Hepatocyte (in vitro differentiated cells): ENCODE measurements at regions not wholly inside any gene's neighbourhood (a gene's known extent, or its start where the extent isn't known, plus 50 kb on each side); places are given as distances from the start of the nearest gene placed in this dataset.

Experiments used
- DNase-seq: peaks from one replicate; pipeline ENCODE4 v3.0.0-alpha.2; 2016; ENCODE audit warnings: low spot score
- H2AFZ ChIP-seq: fragments of 200-600 bp; sonication (generic); 2 replicates; pipeline ENCODE4 v1.6.0; 2016; ENCODE audit warnings: antibody characterized with exemption, mild to moderate bottlenecking
- H3K27ac ChIP-seq: fragments of 200-600 bp; sonication (generic); 2 replicates; pipeline ENCODE4 v1.5.1; 2016; ENCODE audit warnings: mild to moderate bottlenecking
- H3K27me3 ChIP-seq: fragments of 200-600 bp; sonication (generic); 2 replicates; pipeline ENCODE4 v1.6.1; 2016
- H3K36me3 ChIP-seq: fragments of 200-600 bp; sonication (generic); replicated peaks from 2 replicates; pipeline ENCODE4 v1.5.1; 2016; ENCODE audit warnings: low read depth; ENCODE audit not compliant: insufficient read depth
- H3K4me1 ChIP-seq: fragments of 200-600 bp; sonication (generic); 2 replicates; pipeline ENCODE4 v1.5.1; 2016; ENCODE audit warnings: mild to moderate bottlenecking, moderate library complexity; ENCODE audit not compliant: insufficient read depth
- H3K4me2 ChIP-seq: fragments of 200-600 bp; sonication (generic); 2 replicates; pipeline ENCODE4 v1.6.0; 2016
- H3K4me3 ChIP-seq: fragments of 200-600 bp; sonication (generic); 2 replicates; pipeline ENCODE4 v1.5.1; 2016; ENCODE audit warnings: mild to moderate bottlenecking
- H3K79me2 ChIP-seq: fragments of 200-600 bp; sonication (generic); 2 replicates; pipeline ENCODE4 v1.6.0; 2017; ENCODE audit warnings: mild to moderate bottlenecking
- H3K9me2 ChIP-seq: fragments of 200-600 bp; sonication (generic); replicated peaks from 2 replicates; pipeline ENCODE4 v1.6.0; 2017; ENCODE audit warnings: mild to moderate bottlenecking; ENCODE audit not compliant: insufficient read depth
- H3K9me3 ChIP-seq: fragments of 200-600 bp; sonication (generic); 2 replicates; pipeline ENCODE4 v1.5.1; 2016; ENCODE audit warnings: low read depth, mild to moderate bottlenecking
- H4K20me1 ChIP-seq: fragments of 200-600 bp; sonication (generic); 2 replicates; pipeline ENCODE4 v1.6.0; 2016; ENCODE audit warnings: mild to moderate bottlenecking; ENCODE audit not compliant: insufficient read depth, poor library complexity, severe bottlenecking
- CTCF ChIP-seq: fragments of 200-600 bp; sonication (generic); IDR thresholded peaks from 2 replicates; pipeline ENCODE4 v1.5.1; 2016; ENCODE audit warnings: antibody characterized with exemption, mild to moderate bottlenecking; ENCODE audit not compliant: poor library complexity
- EZH2 ChIP-seq: fragments of 200-600 bp; sonication (generic); IDR thresholded peaks from 2 replicates; pipeline ENCODE4 v1.6.1; 2016; ENCODE audit warnings: antibody characterized with exemption, mild to moderate bottlenecking, borderline replicate concordance
- EZH2phosphoT487 ChIP-seq: fragments of 200-600 bp; sonication (generic); IDR thresholded peaks from one replicate; pipeline ENCODE4 v1.6.1; 2018; ENCODE audit warnings: antibody characterized with exemption, mild to moderate bottlenecking, low read depth, moderate library complexity; ENCODE audit not compliant: unreplicated experiment, severe bottlenecking
- WGBS: methylation state at CpG from one replicate; pipeline ENCODE4 v1.1.6; 2016; ENCODE audit warnings: low lambda C conversion rate; ENCODE audit errors: missing lambda C conversion rate; 5-methylcytosine and 5-hydroxymethylcytosine counted together

DNA sequence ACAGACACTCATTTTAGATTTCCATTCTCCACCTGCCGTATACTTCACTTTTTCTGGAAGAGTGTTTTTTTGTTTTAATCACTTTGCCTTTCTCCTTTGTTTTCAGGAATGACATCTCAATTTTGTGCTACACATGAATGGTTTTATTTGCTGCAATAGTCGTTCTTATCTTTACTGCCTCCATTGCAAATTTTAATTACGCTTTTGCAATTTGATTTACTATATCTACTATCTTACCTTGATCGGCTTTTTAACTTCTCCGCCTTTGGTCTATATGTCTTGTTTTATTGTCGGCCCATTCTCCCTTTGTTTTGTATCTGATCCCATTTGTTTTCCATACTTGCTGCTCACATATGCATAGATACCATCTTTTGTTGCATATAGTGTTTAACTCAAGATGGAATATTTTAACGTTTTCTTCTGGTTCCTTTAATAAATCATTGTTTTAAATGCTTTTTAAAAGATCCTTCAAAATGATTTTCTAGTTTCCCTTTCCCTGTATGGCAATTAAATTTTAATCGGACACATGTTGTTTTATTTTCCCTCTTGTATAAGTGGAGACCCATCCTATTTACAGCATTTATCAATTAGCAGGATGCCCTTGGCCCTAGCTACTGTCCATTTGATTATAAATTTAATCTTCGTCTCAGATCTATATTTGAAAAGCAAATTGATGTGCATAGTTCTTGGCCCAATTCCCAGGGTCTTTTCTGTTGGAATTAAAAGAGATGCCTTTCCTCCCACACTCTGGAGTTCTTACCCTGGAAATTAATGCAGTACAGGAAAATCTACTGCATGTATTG is 97.2 kb upstream of the CNTN4 start:
- Histone ChIP-seq H3K36me3 (no peaks in the 10 kb centered on the region), H3K4me1 (no peaks in the 10 kb centered on the region), H3K27me3 (no peaks in the 10 kb centered on the region), H3K27ac (no peak overlapping the region), H4K20me1 (no peaks in the 10 kb centered on the region), H2AFZ (no peak overlapping the region), H3K4me2 (no peak overlapping the region), H3K9me3 (no peaks in the 10 kb centered on the region), H3K79me2 (no peaks in the 10 kb centered on the region), H3K4me3 (no peak overlapping the region), H3K9me2 (no peaks in the 10 kb centered on the region)
- WGBS = 74% methylated on average over 9 of the region's 9 CpGs
- no peak for DNase-seq
- TF ChIP-seq CTCF = no peak
- no peak for TF ChIP-seq EZH2
- no peak for TF ChIP-seq EZH2phosphoT487

DNA sequence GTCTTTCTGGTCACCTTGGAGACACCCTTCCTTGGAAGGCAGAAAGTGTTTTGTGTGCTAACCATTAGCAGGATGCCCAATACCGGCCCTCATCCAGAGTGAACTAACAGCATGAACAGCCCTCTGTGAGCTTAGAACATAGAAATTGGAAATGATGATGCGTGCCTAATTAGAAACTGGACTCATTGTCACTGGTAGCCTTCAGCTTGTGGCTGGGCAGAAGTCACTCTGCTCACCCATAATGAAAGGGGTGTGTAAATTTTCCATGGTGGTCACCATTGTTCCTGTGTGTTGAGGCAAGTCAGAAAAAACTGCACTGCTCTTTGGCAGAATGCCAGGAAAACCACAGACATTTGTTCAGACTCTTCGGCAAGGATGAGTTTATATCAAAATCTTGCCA is 74.7 kb upstream of the CNTN4 start:
- TF ChIP-seq EZH2 (no peak), CTCF (no peak), EZH2phosphoT487 (no peak)

DNA sequence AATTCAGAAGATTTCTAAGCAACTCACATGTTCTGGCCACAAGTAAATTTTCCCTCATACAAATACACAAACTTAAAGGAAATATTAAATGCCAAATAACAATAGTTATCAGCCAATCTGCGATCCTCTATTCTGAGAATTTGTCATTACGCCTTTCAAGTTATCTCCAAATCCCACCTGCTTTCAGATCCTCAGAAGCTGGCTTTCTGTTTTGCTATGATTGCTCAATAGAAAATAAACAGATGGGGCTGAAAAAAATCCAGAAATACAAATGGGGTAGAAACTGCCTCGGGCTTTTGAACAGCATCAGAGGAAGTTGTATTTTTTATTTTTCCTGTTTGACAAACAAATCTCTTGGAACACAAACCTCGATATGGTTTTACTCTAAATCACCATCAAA is 74.0 kb upstream of the CNTN4 start:
- TF ChIP-seq CTCF = no peak
- no peak for TF ChIP-seq EZH2
- no peak for TF ChIP-seq EZH2phosphoT487
- H3K9me2 ChIP-seq = no peaks in the 10 kb centered on the region
- H4K20me1 ChIP-seq = no peaks in the 10 kb centered on the region
- DNase-seq = no peak
- H3K36me3 ChIP-seq = no peaks in the 10 kb centered on the region
- WGBS = 72% methylated on average over 4 of the region's 4 CpGs
- H3K4me2 ChIP-seq = no peak overlapping the region
- no peaks in the 10 kb centered on the region for H3K4me1 ChIP-seq
- H3K4me3 ChIP-seq = no peak overlapping the region
- H2AFZ ChIP-seq = no peak overlapping the region
- H3K79me2 ChIP-seq = no peaks in the 10 kb centered on the region
- no peaks in the 10 kb centered on the region for H3K9me3 ChIP-seq
- H3K27ac ChIP-seq = no peak overlapping the region
- H3K27me3 ChIP-seq = no peaks in the 10 kb centered on the region

More for the DNA sequence above, 74.7 kb upstream of the CNTN4 start:
- Histone ChIP-seq H3K36me3 (no peaks in the 10 kb centered on the region), H3K4me2 (no peak overlapping the region), H3K79me2 (no peaks in the 10 kb centered on the region), H3K4me3 (no peak overlapping the region), H3K9me3 (no peaks in the 10 kb centered on the region), H4K20me1 (no peaks in the 10 kb centered on the region), H3K27ac (no peak overlapping the region), H2AFZ (no peak overlapping the region), H3K27me3 (no peaks in the 10 kb centered on the region), H3K4me1 (no peaks in the 10 kb centered on the region), H3K9me2 (no peaks in the 10 kb centered on the region)
- 85% methylated on average over 3 of the region's 3 CpGs for WGBS
- DNase-seq = no peak
